Activated CD4-positive, alpha-beta T cell treated with anti-CD3 and anti-CD28 coated beads, Interleukin-2, amount 10 ng/mL, durations not matched to agents 24 days and 14 days (primary cell): ENCODE measurements at regions not wholly inside any gene's neighbourhood (a gene's known extent, or its start where the extent isn't known, plus 50 kb on each side); places are given as distances from the start of the nearest gene placed in this dataset.

Experiments
- DNase-seq: peaks from one replicate; pipeline ENCODE4 v3.0.0; 2022
- H3K27ac Mint-ChIP-seq: one replicate; pipeline ENCODE4 v1.8.0; 2022; ENCODE audit warnings: mild to moderate bottlenecking, mixed read lengths
- H3K27me3 Mint-ChIP-seq: one replicate; pipeline ENCODE4 v1.8.0; 2022; ENCODE audit warnings: mixed read lengths
- H3K36me3 Mint-ChIP-seq: one replicate; pipeline ENCODE4 v1.8.0; 2022; ENCODE audit warnings: low read depth, mild to moderate bottlenecking, mixed read lengths
- H3K4me1 Mint-ChIP-seq: one replicate; pipeline ENCODE4 v1.8.0; 2021; ENCODE audit warnings: mixed read lengths
- H3K4me3 Mint-ChIP-seq: one replicate; pipeline ENCODE4 v1.8.0; 2022; ENCODE audit warnings: mild to moderate bottlenecking, moderate library complexity, mixed read lengths
- H3K9me3 Mint-ChIP-seq: one replicate; pipeline ENCODE4 v1.8.0; 2021; ENCODE audit warnings: mixed read lengths
- intact Hi-C: fragments of 100-400 bp; cut with micrococcal nuclease; formaldehyde crosslinking; loops from one replicate; pipeline ENCODE4 v1.15.1; 2023

DNA sequence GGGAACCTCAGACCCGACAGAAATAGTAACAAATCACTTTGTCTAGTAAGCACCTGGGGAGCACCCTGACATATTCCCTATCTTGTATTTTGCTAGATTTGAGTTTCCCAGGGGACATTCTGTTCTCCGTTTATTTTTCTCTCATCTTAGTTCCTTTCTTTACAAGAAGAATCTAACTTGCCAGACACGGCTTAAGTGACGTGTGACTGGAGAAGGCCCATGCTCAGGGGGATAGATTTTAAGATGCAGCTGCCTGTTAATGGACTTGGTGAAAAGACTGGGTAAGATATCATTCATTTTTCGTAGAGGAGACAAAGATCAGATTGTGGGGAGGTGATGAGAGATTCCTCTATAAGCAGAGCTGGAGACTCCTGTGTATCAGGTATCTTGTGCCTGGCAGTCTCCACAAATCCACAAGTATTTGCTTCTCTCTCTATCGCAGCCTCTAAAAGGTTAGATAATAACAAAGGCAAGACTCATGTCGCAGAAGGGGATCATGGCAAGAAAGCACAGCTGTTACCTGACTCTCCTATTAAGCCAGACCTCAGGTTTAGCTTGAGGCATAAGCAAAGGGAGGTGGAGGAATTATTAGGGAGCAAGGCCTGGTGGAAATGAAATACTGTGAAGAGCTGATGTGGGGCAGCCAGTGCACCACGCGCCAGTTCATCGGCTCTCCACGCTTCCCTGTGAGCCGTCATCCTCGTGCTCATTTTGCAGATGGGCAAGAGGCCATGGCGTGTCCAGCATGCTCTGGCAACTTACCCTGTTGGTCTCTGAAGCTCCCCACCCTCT lies 347.2 kb upstream of the TNP1 start:
- H3K9me3 Mint-ChIP-seq, result peaks cover 5% of the 10 kb centered on the region
- H3K4me3 Mint-ChIP-seq, result no peak overlapping the region
- peaks cover 4% of the 10 kb centered on the region for H3K4me1 Mint-ChIP-seq
- no peak overlapping the region for H3K27ac Mint-ChIP-seq
- intact Hi-C loops, result no loop called here
- DNase-seq, result no peak
- no peaks in the 10 kb centered on the region for H3K36me3 Mint-ChIP-seq
- H3K27me3 Mint-ChIP-seq, result peaks cover 21% of the 10 kb centered on the region

DNA sequence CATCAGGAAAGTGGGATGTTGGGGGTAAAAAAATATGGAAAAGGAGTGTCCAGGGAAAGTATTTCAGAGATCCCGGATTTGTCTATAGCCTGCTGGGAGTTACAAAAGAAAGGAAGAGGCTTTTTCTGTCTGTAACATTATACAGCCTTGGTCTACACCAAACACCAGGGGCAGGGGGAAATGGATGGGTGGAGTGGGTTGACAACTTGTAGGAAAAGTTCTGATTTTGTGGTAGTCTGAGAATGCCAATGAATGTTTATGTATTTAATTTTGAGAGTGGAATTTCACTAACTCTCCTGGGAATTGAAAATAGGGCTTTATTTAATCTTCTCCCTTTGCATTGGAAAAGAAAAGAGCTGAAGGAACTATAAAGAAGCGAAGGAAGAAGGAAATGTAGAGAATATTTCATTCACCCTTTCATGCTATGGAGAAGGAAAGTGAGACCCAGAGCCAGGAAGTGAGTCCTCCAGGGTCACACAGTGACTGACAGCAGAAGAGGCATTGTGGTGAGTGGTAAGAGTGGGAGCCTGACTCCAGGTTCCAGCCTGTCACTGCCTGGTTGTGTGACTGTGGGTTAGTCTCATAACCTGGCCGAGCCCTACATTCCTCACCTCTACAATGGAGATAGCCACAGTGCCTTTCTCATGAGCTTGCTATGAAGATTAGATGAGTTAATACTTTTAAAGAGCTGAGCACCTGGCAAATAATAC lies 346.3 kb upstream of the TNP1 start:
- Mint-ChIP-seq H3K9me3 (peaks cover 5% of the 10 kb centered on the region), H3K27ac (no peak overlapping the region), H3K4me1 (peaks cover 4% of the 10 kb centered on the region), H3K36me3 (no peaks in the 10 kb centered on the region), H3K4me3 (no peak overlapping the region), H3K27me3 (peaks cover 21% of the 10 kb centered on the region)
- intact Hi-C loops, result no loop called here
- no peak for DNase-seq

GRCh38 chr2:217204358-217204757 lies 344.5 kb upstream of the TNP1 start:
- Mint-ChIP-seq H3K4me3 (no peak overlapping the region), H3K27ac (no peak overlapping the region), H3K9me3 (peaks cover 5% of the 10 kb centered on the region), H3K4me1 (peaks cover 4% of the 10 kb centered on the region), H3K36me3 (no peaks in the 10 kb centered on the region), H3K27me3 (peaks cover 24% of the 10 kb centered on the region)
- DNase-seq, result no peak
- intact Hi-C loops, result no loop called here

- intact Hi-C loops, result no loop called here
Measured at GRCh38 chr2:217203086-217203485, 343.2 kb upstream of the TNP1 start.

GRCh38 chr2:217199255-217199630 lies 339.4 kb upstream of the TNP1 start:
- intact Hi-C loops, result no loop called here
- peaks cover 7% of the 10 kb centered on the region for H3K9me3 Mint-ChIP-seq
- no peak overlapping the region for H3K4me3 Mint-ChIP-seq
- no peaks in the 10 kb centered on the region for H3K36me3 Mint-ChIP-seq
- no peaks in the 10 kb centered on the region for H3K4me1 Mint-ChIP-seq
- no peak for DNase-seq
- no peak overlapping the region for H3K27ac Mint-ChIP-seq
- H3K27me3 Mint-ChIP-seq, result peaks cover 14% of the 10 kb centered on the region

More at GRCh38 chr2:217203086-217203485, 343.2 kb upstream of the TNP1 start:
- Mint-ChIP-seq H3K27ac (no peak overlapping the region), H3K9me3 (peaks cover 5% of the 10 kb centered on the region), H3K36me3 (no peaks in the 10 kb centered on the region), H3K4me1 (peaks cover 4% of the 10 kb centered on the region), H3K4me3 (no peak overlapping the region), H3K27me3 (peaks cover 22% of the 10 kb centered on the region)
- DNase-seq, result no peak

DNA sequence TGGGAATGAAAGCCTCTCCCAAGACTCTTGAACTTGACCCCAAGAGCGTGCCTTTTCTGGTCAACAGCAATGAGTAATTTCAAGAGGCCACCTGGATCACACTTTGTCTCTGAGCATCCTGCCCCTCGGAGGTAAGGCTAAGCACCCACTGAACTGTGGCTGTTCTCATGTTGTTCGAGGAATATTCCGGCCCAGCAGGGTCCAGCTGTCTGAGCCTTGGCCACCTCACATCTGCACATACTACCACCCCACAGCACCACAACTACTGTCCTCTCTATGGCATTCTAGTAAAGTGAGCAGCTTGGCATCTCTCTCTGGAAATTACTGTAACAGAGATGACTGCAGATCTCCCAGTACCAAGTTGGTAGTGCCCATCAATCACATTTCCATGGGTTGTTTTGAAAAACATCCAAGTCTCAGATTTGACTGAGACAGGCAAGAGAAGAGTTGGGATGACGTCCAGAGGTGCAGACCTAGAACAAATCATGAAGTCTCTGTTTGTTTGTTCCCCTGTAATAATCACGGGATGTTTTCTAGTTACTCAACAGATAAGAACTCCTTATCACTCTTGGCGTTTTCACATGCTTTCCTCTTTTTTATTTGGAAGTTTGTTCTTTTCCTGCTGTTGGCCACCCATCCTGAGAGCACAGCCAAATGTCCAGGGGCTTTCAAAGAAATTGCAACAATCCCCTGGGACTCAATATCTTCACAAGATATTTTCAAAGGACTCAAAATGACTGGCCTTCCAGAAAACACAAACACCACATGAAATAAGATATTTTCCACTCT lies 336.0 kb upstream of the TNP1 start:
- H3K27ac Mint-ChIP-seq, result no peak overlapping the region
- no peaks in the 10 kb centered on the region for H3K4me1 Mint-ChIP-seq
- no peak overlapping the region for H3K4me3 Mint-ChIP-seq
- no peaks in the 10 kb centered on the region for H3K36me3 Mint-ChIP-seq
- peaks cover 14% of the 10 kb centered on the region for H3K27me3 Mint-ChIP-seq
- H3K9me3 Mint-ChIP-seq, result peaks cover 4% of the 10 kb centered on the region
- intact Hi-C loops, result no loop called here
- no peak for DNase-seq

DNA sequence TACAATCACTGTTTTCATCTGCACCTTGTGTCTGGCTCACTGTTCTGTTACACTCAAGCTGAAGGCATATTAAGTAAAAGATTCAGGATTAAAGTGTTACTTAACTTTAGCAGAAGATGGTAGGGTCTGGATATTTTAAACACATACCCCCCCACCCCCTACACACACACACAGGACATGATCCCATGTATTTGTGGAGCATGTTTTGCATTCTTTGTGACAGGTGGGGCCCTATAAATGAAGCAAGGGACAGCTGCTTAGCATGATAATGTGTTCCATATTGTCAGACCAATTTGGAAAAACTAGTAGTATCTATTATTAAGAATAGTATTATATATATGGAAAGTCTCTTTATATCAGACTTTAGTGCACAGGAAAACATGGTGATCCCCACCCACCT lies 335.2 kb upstream of the TNP1 start:
- no peaks in the 10 kb centered on the region for H3K4me1 Mint-ChIP-seq
- H3K27ac Mint-ChIP-seq, result no peak overlapping the region

GRCh38 chr2:217193431-217194340 lies 333.8 kb upstream of the TNP1 start:
- peaks cover 4% of the 10 kb centered on the region for H3K9me3 Mint-ChIP-seq
- intact Hi-C loops, result no loop called here
- no peaks in the 10 kb centered on the region for H3K36me3 Mint-ChIP-seq

More for the DNA sequence above, 335.2 kb upstream of the TNP1 start:
- H3K36me3 Mint-ChIP-seq, result no peaks in the 10 kb centered on the region
- intact Hi-C loops, result no loop called here
- H3K4me3 Mint-ChIP-seq, result no peak overlapping the region
- H3K27me3 Mint-ChIP-seq, result peaks cover 11% of the 10 kb centered on the region
- peaks cover 4% of the 10 kb centered on the region for H3K9me3 Mint-ChIP-seq
- no peak for DNase-seq

DNA sequence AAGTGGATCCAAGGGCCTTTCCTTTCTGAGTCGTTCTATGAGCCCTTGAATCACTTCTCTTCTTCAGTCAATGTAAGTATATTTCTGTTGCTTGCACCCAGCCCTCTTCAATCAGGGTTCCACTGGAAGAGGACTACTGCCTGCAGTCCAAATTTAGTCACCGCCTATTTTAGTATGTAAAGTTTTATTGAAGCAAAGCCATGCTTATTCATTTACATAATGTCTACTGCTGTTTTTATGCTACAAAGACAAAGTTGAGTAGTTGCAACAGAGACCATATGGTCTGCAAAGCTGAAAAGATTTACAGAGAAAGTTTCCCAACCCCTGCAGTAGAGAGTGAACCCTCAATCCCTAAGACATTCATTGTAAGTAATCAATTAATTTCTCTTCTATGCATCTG lies 332.5 kb upstream of the TNP1 start:
- H3K27ac Mint-ChIP-seq, result no peak overlapping the region
- peaks cover 2% of the 10 kb centered on the region for H3K27me3 Mint-ChIP-seq
- intact Hi-C loops, result no loop called here
- H3K36me3 Mint-ChIP-seq, result no peaks in the 10 kb centered on the region
- no peak for DNase-seq
- no peak overlapping the region for H3K4me3 Mint-ChIP-seq
- H3K9me3 Mint-ChIP-seq, result peaks cover 4% of the 10 kb centered on the region
- no peaks in the 10 kb centered on the region for H3K4me1 Mint-ChIP-seq

More at GRCh38 chr2:217193431-217194340, 333.8 kb upstream of the TNP1 start:
- peaks cover 2% of the 10 kb centered on the region for H3K27me3 Mint-ChIP-seq
- no peak overlapping the region for H3K4me3 Mint-ChIP-seq
- no peak for DNase-seq
- H3K27ac Mint-ChIP-seq, result no peak overlapping the region
- no peaks in the 10 kb centered on the region for H3K4me1 Mint-ChIP-seq

- intact Hi-C loops, result no loop called here
- Mint-ChIP-seq H3K27ac (no peak overlapping the region), H3K9me3 (no peaks in the 10 kb centered on the region), H3K36me3 (no peaks in the 10 kb centered on the region), H3K4me1 (no peaks in the 10 kb centered on the region), H3K27me3 (peaks cover 2% of the 10 kb centered on the region), H3K4me3 (no peak overlapping the region)
- DNase-seq, result no peak
Measured at GRCh38 chr2:217189747-217190146, 329.9 kb upstream of the TNP1 start.

DNA sequence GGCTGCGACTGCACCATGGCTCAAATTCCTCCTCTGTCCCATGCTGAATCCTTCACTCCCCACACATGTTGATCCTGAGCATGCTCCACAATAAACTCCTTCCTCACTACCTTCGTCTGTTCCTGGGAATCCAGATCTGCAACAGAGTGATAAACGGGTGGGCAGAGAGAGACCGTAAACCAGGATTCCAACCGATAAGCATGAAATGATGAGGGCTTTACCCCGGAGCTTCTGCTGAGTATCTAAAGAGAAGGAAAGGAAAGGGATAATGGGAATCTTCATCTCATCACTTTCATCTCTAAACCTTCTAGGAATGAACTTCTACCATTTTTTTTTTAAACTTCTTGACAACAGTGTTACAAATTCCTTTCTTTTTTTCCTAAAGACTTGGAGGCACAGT lies 329.3 kb upstream of the TNP1 start:
- Mint-ChIP-seq H3K27me3 (peaks cover 2% of the 10 kb centered on the region), H3K36me3 (no peaks in the 10 kb centered on the region), H3K27ac (no peak overlapping the region), H3K4me3 (no peak overlapping the region), H3K9me3 (no peaks in the 10 kb centered on the region), H3K4me1 (no peaks in the 10 kb centered on the region)
- intact Hi-C loops, result no loop called here
- no peak for DNase-seq

DNA sequence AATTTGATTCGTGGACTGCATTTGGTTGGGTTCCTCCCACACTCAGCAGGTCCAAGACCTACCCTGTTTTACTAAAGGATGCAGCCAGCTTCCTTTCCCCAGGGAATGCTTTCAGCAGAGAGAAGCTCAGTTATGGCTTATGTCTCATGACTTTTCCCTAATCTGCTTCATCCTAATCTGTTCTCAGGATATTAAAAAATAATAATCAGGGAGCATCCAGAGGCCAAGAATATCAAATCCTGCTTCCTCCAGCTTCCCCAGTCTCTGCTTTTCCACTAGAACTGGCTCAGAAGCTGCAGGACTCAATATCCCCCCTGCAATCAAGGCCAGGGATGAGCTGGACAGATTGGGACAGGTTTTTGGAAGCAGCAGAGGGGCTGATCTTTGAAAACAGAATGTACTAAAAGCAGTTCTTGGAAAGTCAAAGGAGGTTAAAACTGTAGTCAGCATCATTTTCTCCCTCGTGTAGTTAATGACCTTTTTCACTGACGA lies 326.9 kb upstream of the TNP1 start:
- no peaks in the 10 kb centered on the region for H3K4me1 Mint-ChIP-seq
- no peaks in the 10 kb centered on the region for H3K9me3 Mint-ChIP-seq
- intact Hi-C loops, result no loop called here
- no peak for DNase-seq
- H3K36me3 Mint-ChIP-seq, result no peaks in the 10 kb centered on the region
- H3K27ac Mint-ChIP-seq, result no peak overlapping the region
- H3K4me3 Mint-ChIP-seq, result no peak overlapping the region
- H3K27me3 Mint-ChIP-seq, result no peaks in the 10 kb centered on the region

- Mint-ChIP-seq H3K36me3 (no peaks in the 10 kb centered on the region), H3K27ac (no peak overlapping the region), H3K9me3 (no peaks in the 10 kb centered on the region), H3K4me3 (no peak overlapping the region), H3K27me3 (no peaks in the 10 kb centered on the region), H3K4me1 (no peaks in the 10 kb centered on the region)
- DNase-seq, result no peak
- intact Hi-C loops, result no loop called here
Measured at GRCh38 chr2:217186152-217186551, 326.3 kb upstream of the TNP1 start.
